Suprapubic skin (tissue), 4 donors: ENCODE measurements at regions not wholly inside any gene's neighbourhood (a gene's known extent, or its start where the extent isn't known, plus 50 kb on each side); places are given as distances from the start of the nearest gene placed in this dataset.

ENCODE experiments used
- DNase-seq, 2 donors: peaks; one replicate each; pipeline ENCODE4 v3.0.0-alpha.2; 2019; ENCODE audit warnings: low spot score in 2 of 2
- H3K27ac ChIP-seq: fragments of 200-600 bp; sonication (generic); one replicate; pipeline ENCODE4 v1.5.1; 2019
- H3K27me3 ChIP-seq: fragments of 200-600 bp; sonication (generic); one replicate; pipeline ENCODE4 v1.5.1; 2019
- H3K36me3 ChIP-seq: fragments of 200-600 bp; sonication (generic); one replicate; pipeline ENCODE4 v1.5.1; 2019
- H3K4me1 ChIP-seq: fragments of 200-600 bp; sonication (generic); one replicate; pipeline ENCODE4 v1.5.1; 2019
- H3K4me3 ChIP-seq: fragments of 200-600 bp; sonication (generic); one replicate; pipeline ENCODE4 v1.5.1; 2019; ENCODE audit warnings: mild to moderate bottlenecking
- H3K9me3 ChIP-seq: fragments of 200-600 bp; sonication (generic); one replicate; pipeline ENCODE4 v1.5.1; 2019
- CTCF ChIP-seq, 2 donors: fragments of 200-600 bp in 1 of 2; fragments of 450-650 bp in 1 of 2; sonication (generic) in 1 of 2; IDR thresholded peaks; one replicate each; pipeline ENCODE4 v1.5.1; 2016 to 2019; ENCODE audit warnings: antibody characterized with exemption in 2 of 2, mild to moderate bottlenecking in 1 of 2, moderate library complexity in 1 of 2
- EP300 ChIP-seq: sonication (generic); formaldehyde crosslinking; IDR thresholded peaks from one replicate; pipeline ENCODE4 v1.6.1; 2017; ENCODE audit warnings: antibody characterized with exemption
- POLR2A ChIP-seq, 2 donors: fragments of 450-650 bp; IDR thresholded peaks; one replicate each; pipeline ENCODE4 v1.6.1; 2017; ENCODE audit warnings: antibody characterized with exemption in 2 of 2, mild to moderate bottlenecking in 2 of 2, moderate library complexity in 2 of 2
- POLR2AphosphoS5 ChIP-seq, 3 donors: sonication (generic); formaldehyde crosslinking; IDR thresholded peaks; one replicate each; pipeline ENCODE4 v1.6.1; 2017; ENCODE audit warnings: antibody characterized with exemption in 3 of 3
- WGBS: methylation state at CpG from one replicate; pipeline ENCODE4 v1.1.5; 2018; 5-methylcytosine and 5-hydroxymethylcytosine counted together

- no peak overlapping the region for H3K27ac ChIP-seq
Observed at GRCh38 chr6:47169785-47170616, 127.9 kb upstream of the ADGRF1 start.

GRCh38 chr6:47168180-47168579 is 126.0 kb upstream of the ADGRF1 start:
- WGBS, result 25% methylated on average over 2 of the region's 2 CpGs
- TF ChIP-seq CTCF (IDR thresholded peaks at IDR 0.05), result no peak
- no peak for TF ChIP-seq EP300
- TF ChIP-seq POLR2A (IDR thresholded peaks at IDR 0.05), result no peak
- no peak for TF ChIP-seq POLR2AphosphoS5 (IDR thresholded peaks at IDR 0.05)
- DNase-seq, result no peak
- Histone ChIP-seq H3K36me3 (no peaks in the 10 kb centered on the region), H3K4me1 (peaks cover 23% of the 10 kb centered on the region), H3K27me3 (no peaks in the 10 kb centered on the region), H3K27ac (no peak overlapping the region), H3K9me3 (no peaks in the 10 kb centered on the region), H3K4me3 (no peak overlapping the region)

More at GRCh38 chr6:47169785-47170616, 127.9 kb upstream of the ADGRF1 start:
- H3K27me3 ChIP-seq, result no peaks in the 10 kb centered on the region
- 91% methylated on average over 1 of the region's 1 CpG for WGBS
- TF ChIP-seq EP300, result no peak
- no peak for TF ChIP-seq POLR2AphosphoS5 (IDR thresholded peaks at IDR 0.05)
- no peak for TF ChIP-seq CTCF (IDR thresholded peaks at IDR 0.05)
- H3K4me3 ChIP-seq, result no peak overlapping the region
- no peaks in the 10 kb centered on the region for H3K9me3 ChIP-seq
- peaks cover 23% of the 10 kb centered on the region for H3K4me1 ChIP-seq
- DNase-seq, result no peak
- no peaks in the 10 kb centered on the region for H3K36me3 ChIP-seq

- WGBS, result 84% methylated on average over 1 of the region's 1 CpG
- Histone ChIP-seq H3K36me3 (no peaks in the 10 kb centered on the region), H3K4me3 (no peak overlapping the region), H3K27ac (no peak overlapping the region), H3K27me3 (no peaks in the 10 kb centered on the region), H3K9me3 (no peaks in the 10 kb centered on the region), H3K4me1 (peaks cover 23% of the 10 kb centered on the region)
- no peak for DNase-seq
- no peak for TF ChIP-seq EP300
- no peak for TF ChIP-seq POLR2AphosphoS5 (IDR thresholded peaks at IDR 0.05)
- TF ChIP-seq POLR2A (IDR thresholded peaks at IDR 0.05), result no peak
- TF ChIP-seq CTCF (IDR thresholded peaks at IDR 0.05), result no peak
Observed at GRCh38 chr6:47165918-47166317, 123.8 kb upstream of the ADGRF1 start.

GRCh38 chr6:47164877-47165276 is 122.7 kb upstream of the ADGRF1 start:
- TF ChIP-seq POLR2A (IDR thresholded peaks at IDR 0.05) (no peak), POLR2AphosphoS5 (IDR thresholded peaks at IDR 0.05) (no peak), EP300 (no peak), CTCF (IDR thresholded peaks at IDR 0.05) (no peak)

GRCh38 chr6:47163536-47163935 is 121.4 kb upstream of the ADGRF1 start:
- no peak for TF ChIP-seq POLR2A (IDR thresholded peaks at IDR 0.05)
- Histone ChIP-seq H3K27me3 (no peaks in the 10 kb centered on the region), H3K9me3 (no peaks in the 10 kb centered on the region), H3K36me3 (no peaks in the 10 kb centered on the region), H3K4me1 (peaks cover 9% of the 10 kb centered on the region), H3K4me3 (no peak overlapping the region), H3K27ac (no peak overlapping the region)
- no peak for DNase-seq
- 75% methylated on average over 3 of the region's 3 CpGs for WGBS

More at GRCh38 chr6:47164877-47165276, 122.7 kb upstream of the ADGRF1 start:
- H3K27me3 ChIP-seq, result no peaks in the 10 kb centered on the region
- H3K27ac ChIP-seq, result no peak overlapping the region
- H3K9me3 ChIP-seq, result no peaks in the 10 kb centered on the region
- no peaks in the 10 kb centered on the region for H3K36me3 ChIP-seq
- H3K4me3 ChIP-seq, result no peak overlapping the region
- peaks cover 16% of the 10 kb centered on the region for H3K4me1 ChIP-seq
- DNase-seq, result no peak
